ENCODE measurements at regions not wholly inside any gene's neighbourhood (a gene's known extent, or its start where the extent isn't known, plus 50 kb on each side); places are given as distances from the start of the nearest gene placed in this dataset.

- no peaks in the 10 kb centered on the region for H3F3A ChIP-seq (ENCODE audit: insufficient read depth, low read length)
- no peak overlapping the region for H3K4me3 ChIP-seq (ENCODE audit: low read length)
- no peak for DNase-seq
- H4K20me1 ChIP-seq (ENCODE audit: insufficient read depth, low read length), result no peaks in the 10 kb centered on the region
- TF ChIP-seq, protein P1, sequence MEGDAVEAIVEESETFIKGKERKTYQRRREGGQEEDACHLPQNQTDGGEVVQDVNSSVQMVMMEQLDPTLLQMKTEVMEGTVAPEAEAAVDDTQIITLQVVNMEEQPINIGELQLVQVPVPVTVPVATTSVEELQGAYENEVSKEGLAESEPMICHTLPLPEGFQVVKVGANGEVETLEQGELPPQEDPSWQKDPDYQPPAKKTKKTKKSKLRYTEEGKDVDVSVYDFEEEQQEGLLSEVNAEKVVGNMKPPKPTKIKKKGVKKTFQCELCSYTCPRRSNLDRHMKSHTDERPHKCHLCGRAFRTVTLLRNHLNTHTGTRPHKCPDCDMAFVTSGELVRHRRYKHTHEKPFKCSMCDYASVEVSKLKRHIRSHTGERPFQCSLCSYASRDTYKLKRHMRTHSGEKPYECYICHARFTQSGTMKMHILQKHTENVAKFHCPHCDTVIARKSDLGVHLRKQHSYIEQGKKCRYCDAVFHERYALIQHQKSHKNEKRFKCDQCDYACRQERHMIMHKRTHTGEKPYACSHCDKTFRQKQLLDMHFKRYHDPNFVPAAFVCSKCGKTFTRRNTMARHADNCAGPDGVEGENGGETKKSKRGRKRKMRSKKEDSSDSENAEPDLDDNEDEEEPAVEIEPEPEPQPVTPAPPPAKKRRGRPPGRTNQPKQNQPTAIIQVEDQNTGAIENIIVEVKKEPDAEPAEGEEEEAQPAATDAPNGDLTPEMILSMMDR (IDR thresholded peaks at IDR 0.05; ENCODE audit: low read length), result no peak
- TF ChIP-seq EZH2phosphoT487 (IDR thresholded peaks at IDR 0.05; ENCODE audit: low read length) (no peak), EZH2 (optimal IDR thresholded peaks at IDR 0.05; ENCODE audit: low read depth, low read length) (no peak)
- no peaks in the 10 kb centered on the region for H3K9me3 ChIP-seq (replicated peaks; ENCODE audit: insufficient read depth, low read length)
- no peak overlapping the region for H3K27ac ChIP-seq (ENCODE audit: low read length)
- no peaks in the 10 kb centered on the region for H3K79me2 ChIP-seq (ENCODE audit: low read length)
- H3K9me2 ChIP-seq (replicated peaks; ENCODE audit: insufficient read depth, low read length), result no peaks in the 10 kb centered on the region
- H2AFZ ChIP-seq (ENCODE audit: low read length), result no peak overlapping the region
- H3K4me2 ChIP-seq (ENCODE audit: low read depth, low read length), result no peak overlapping the region
- no peaks in the 10 kb centered on the region for H3K27me3 ChIP-seq (replicated peaks; ENCODE audit: insufficient read depth, low read length)
- H3K9ac ChIP-seq (ENCODE audit: low read length), result no peak overlapping the region
- no peaks in the 10 kb centered on the region for H3K36me3 ChIP-seq (replicated peaks; ENCODE audit: insufficient read depth, low read length)
- peaks cover 7% of the 10 kb centered on the region for H3K4me1 ChIP-seq (ENCODE audit: low read length)
Measured at GRCh38 chr12:98402091-98402490, 113.3 kb upstream of the TMPO start.

GRCh38 chr12:98402671-98403070 lies 112.7 kb upstream of the TMPO start:
- no peaks in the 10 kb centered on the region for H3K27me3 ChIP-seq (replicated peaks; ENCODE audit: insufficient read depth, low read length)
- no peak overlapping the region for H3K4me2 ChIP-seq (ENCODE audit: low read depth, low read length)
- no peak overlapping the region for H3K4me3 ChIP-seq (ENCODE audit: low read length)
- H3K27ac ChIP-seq (ENCODE audit: low read length), result no peak overlapping the region
- no peaks in the 10 kb centered on the region for H3K9me3 ChIP-seq (replicated peaks; ENCODE audit: insufficient read depth, low read length)
- no peak for DNase-seq
- no peaks in the 10 kb centered on the region for H3K36me3 ChIP-seq (replicated peaks; ENCODE audit: insufficient read depth, low read length)
- peaks cover 7% of the 10 kb centered on the region for H3K4me1 ChIP-seq (ENCODE audit: low read length)
- TF ChIP-seq EZH2 (optimal IDR thresholded peaks at IDR 0.05; ENCODE audit: low read depth, low read length) (no peak), EZH2phosphoT487 (IDR thresholded peaks at IDR 0.05; ENCODE audit: low read length) (no peak)
- TF ChIP-seq, protein P1 (IDR thresholded peaks at IDR 0.05; ENCODE audit: low read length), result no peak
- no peaks in the 10 kb centered on the region for H3K79me2 ChIP-seq (ENCODE audit: low read length)
- H3F3A ChIP-seq (ENCODE audit: insufficient read depth, low read length), result no peaks in the 10 kb centered on the region
- H3K9ac ChIP-seq (ENCODE audit: low read length), result no peak overlapping the region
- H4K20me1 ChIP-seq (ENCODE audit: insufficient read depth, low read length), result no peaks in the 10 kb centered on the region
- no peak overlapping the region for H2AFZ ChIP-seq (ENCODE audit: low read length)
- H3K9me2 ChIP-seq (replicated peaks; ENCODE audit: insufficient read depth, low read length), result no peaks in the 10 kb centered on the region

DNA sequence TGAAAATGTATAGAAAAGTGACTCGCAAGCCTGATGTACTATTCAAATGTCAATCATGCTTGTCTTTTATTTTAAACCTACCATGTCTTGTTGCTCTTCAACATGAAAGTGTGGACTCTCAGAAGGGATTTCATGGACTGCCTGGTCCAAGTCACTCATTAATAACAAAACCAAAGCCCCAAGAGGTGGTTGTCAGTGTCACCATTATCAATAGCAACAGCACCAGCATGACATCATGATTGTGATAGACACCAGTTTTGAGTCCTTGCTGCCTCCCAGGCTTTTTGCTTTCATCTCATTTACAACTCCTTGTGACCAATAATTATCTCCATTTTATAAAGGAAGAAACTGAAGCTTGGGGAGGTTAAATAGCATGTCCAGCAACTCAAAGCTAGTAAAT lies 112.0 kb upstream of the TMPO start:
- H3K9me2 ChIP-seq (replicated peaks; ENCODE audit: insufficient read depth, low read length), result no peaks in the 10 kb centered on the region
- H4K20me1 ChIP-seq (ENCODE audit: insufficient read depth, low read length), result no peaks in the 10 kb centered on the region
- no peaks in the 10 kb centered on the region for H3K9me3 ChIP-seq (replicated peaks; ENCODE audit: insufficient read depth, low read length)
- no peaks in the 10 kb centered on the region for H3F3A ChIP-seq (ENCODE audit: insufficient read depth, low read length)
- H3K4me2 ChIP-seq (ENCODE audit: low read depth, low read length), result no peak overlapping the region
- no peak overlapping the region for H3K9ac ChIP-seq (ENCODE audit: low read length)
- H3K27me3 ChIP-seq (replicated peaks; ENCODE audit: insufficient read depth, low read length), result no peaks in the 10 kb centered on the region
- H3K27ac ChIP-seq (ENCODE audit: low read length), result no peak overlapping the region
- H2AFZ ChIP-seq (ENCODE audit: low read length), result no peak overlapping the region
- peaks cover 7% of the 10 kb centered on the region for H3K4me1 ChIP-seq (ENCODE audit: low read length)
- no peak for DNase-seq
- TF ChIP-seq, protein P1 (IDR thresholded peaks at IDR 0.05; ENCODE audit: low read length), result no peak
- TF ChIP-seq EZH2 (optimal IDR thresholded peaks at IDR 0.05; ENCODE audit: low read depth, low read length) (no peak), EZH2phosphoT487 (IDR thresholded peaks at IDR 0.05; ENCODE audit: low read length) (no peak)
- H3K36me3 ChIP-seq (replicated peaks; ENCODE audit: insufficient read depth, low read length), result no peaks in the 10 kb centered on the region
- H3K4me3 ChIP-seq (ENCODE audit: low read length), result no peak overlapping the region
- H3K79me2 ChIP-seq (ENCODE audit: low read length), result no peaks in the 10 kb centered on the region
